ENCODE measurements at regions not wholly inside any gene's neighbourhood (a gene's known extent, or its start where the extent isn't known, plus 50 kb on each side); places are given as distances from the start of the nearest gene placed in this dataset.

GRCh38 chr13:59145381-59145780 lies 1018.3 kb downstream of the DIAPH3 start:
- no peak for DNase-seq

GRCh38 chr13:59157181-59157580 lies 1006.5 kb downstream of the DIAPH3 start:
- no peak for DNase-seq

GRCh38 chr13:59166174-59166573 lies 997.6 kb downstream of the DIAPH3 start:
- no peak for DNase-seq

GRCh38 chr13:59172076-59172475 lies 991.7 kb downstream of the DIAPH3 start:
- DNase-seq = no peak

- no peak for DNase-seq
Measured at GRCh38 chr13:59176775-59177174, 987.0 kb downstream of the DIAPH3 start.

- peak; percentile 2 for DNase-seq
Measured at GRCh38 chr13:59178344-59178743, 985.4 kb downstream of the DIAPH3 start.

GRCh38 chr13:59182241-59182640 lies 981.5 kb downstream of the DIAPH3 start:
- DNase-seq = no peak

GRCh38 chr13:59197397-59197796 lies 966.3 kb downstream of the DIAPH3 start:
- DNase-seq = no peak

GRCh38 chr13:59201841-59202240 lies 961.9 kb downstream of the DIAPH3 start:
- no peak for DNase-seq

- no peak for DNase-seq
Measured at GRCh38 chr13:59203855-59204254, 959.9 kb downstream of the DIAPH3 start.

- no peak for DNase-seq
Measured at GRCh38 chr13:59205501-59205900, 958.2 kb downstream of the DIAPH3 start.

- no peak for DNase-seq
Measured at GRCh38 chr13:59208405-59209195, 955.1 kb downstream of the DIAPH3 start.

GRCh38 chr13:59210543-59210942 lies 953.2 kb downstream of the DIAPH3 start:
- DNase-seq = no peak

GRCh38 chr13:59211606-59212005 lies 952.1 kb downstream of the DIAPH3 start:
- DNase-seq = no peak

GRCh38 chr13:59229401-59229800 lies 934.3 kb downstream of the DIAPH3 start:
- no peak for DNase-seq

- DNase-seq = no peak
Measured at GRCh38 chr13:59229861-59230260, 933.9 kb downstream of the DIAPH3 start.

GRCh38 chr13:59230484-59231264 lies 933.1 kb downstream of the DIAPH3 start:
- no peak for DNase-seq

GRCh38 chr13:59236309-59236919 lies 927.3 kb downstream of the DIAPH3 start:
- DNase-seq = no peak

GRCh38 chr13:59236944-59237343 lies 926.8 kb downstream of the DIAPH3 start:
- no peak for DNase-seq

- DNase-seq = no peak
Measured at GRCh38 chr13:59247171-59247570, 916.6 kb downstream of the DIAPH3 start.

GRCh38 chr13:59250336-59251189 lies 913.2 kb downstream of the DIAPH3 start:
- DNase-seq = no peak

- no peak for DNase-seq
Measured at GRCh38 chr13:59259165-59260000, 904.3 kb downstream of the DIAPH3 start.
